Stimulated activated CD8-positive, alpha-beta memory T cell treated with anti-CD3 and anti-CD28 coated beads, Interleukin-12 subunit alpha, Interleukin-12 subunit beta, amount 100 ng/mL, for 24 hours (primary cell): ENCODE measurements at regions not wholly inside any gene's neighbourhood (a gene's known extent, or its start where the extent isn't known, plus 50 kb on each side); places are given as distances from the start of the nearest gene placed in this dataset.
"Not testable (repeated sequence)": the region's sequence is repeated elsewhere in the genome, so short reads cannot be mapped to it uniquely, and the experiment has no call there.

Source experiments
- DNase-seq: peaks from one replicate; pipeline ENCODE4 v3.0.0-alpha.2; 2020; ENCODE audit errors: extremely low read depth

GRCh38 chr9:90053027-90053426 lies 448.2 kb downstream of the GADD45G start:
- DNase-seq: no peak

- no peak for DNase-seq
Measured at GRCh38 chr9:90054810-90055209, 450.0 kb downstream of the GADD45G start.

GRCh38 chr9:90055226-90055625 lies 450.4 kb downstream of the GADD45G start:
- DNase-seq: no peak

GRCh38 chr9:90057361-90057760 lies 452.5 kb downstream of the GADD45G start:
- DNase-seq: no peak

GRCh38 chr9:90058182-90058763 lies 453.5 kb downstream of the GADD45G start:
- no peak for DNase-seq

GRCh38 chr9:90059436-90059835 lies 454.6 kb downstream of the GADD45G start:
- no peak for DNase-seq

GRCh38 chr9:90060256-90060655 lies 455.4 kb downstream of the GADD45G start:
- no peak for DNase-seq

GRCh38 chr9:90061187-90061586 lies 456.4 kb downstream of the GADD45G start:
- no peak for DNase-seq

GRCh38 chr9:90062982-90063381 lies 458.2 kb downstream of the GADD45G start:
- DNase-seq: no peak

GRCh38 chr9:90064248-90064647 lies 459.4 kb downstream of the GADD45G start:
- no peak for DNase-seq

GRCh38 chr9:90064971-90065370 lies 460.2 kb downstream of the GADD45G start:
- no peak for DNase-seq

GRCh38 chr9:90065851-90066250 lies 461.0 kb downstream of the GADD45G start:
- no peak for DNase-seq

- no peak for DNase-seq
Measured at GRCh38 chr9:90069085-90069484, 464.3 kb downstream of the GADD45G start.

GRCh38 chr9:90070056-90070455 lies 465.2 kb downstream of the GADD45G start:
- DNase-seq: no peak

GRCh38 chr9:90070469-90070868 lies 465.7 kb downstream of the GADD45G start:
- no peak for DNase-seq

GRCh38 chr9:90070931-90071660 lies 466.3 kb downstream of the GADD45G start:
- no peak for DNase-seq

- DNase-seq: no peak
Measured at GRCh38 chr9:90073186-90073945, 468.6 kb downstream of the GADD45G start.

- no peak for DNase-seq
Measured at GRCh38 chr9:90074316-90074962, 469.6 kb downstream of the GADD45G start.

- DNase-seq: not testable (repeated sequence)
Measured at GRCh38 chr9:90077598-90077997, 472.8 kb downstream of the GADD45G start.

- DNase-seq: no peak
Measured at GRCh38 chr9:90078988-90079421, 474.2 kb downstream of the GADD45G start.

- DNase-seq: no peak
Measured at GRCh38 chr9:90085633-90086032, 480.8 kb downstream of the GADD45G start.

- no peak for DNase-seq
Measured at GRCh38 chr9:90086101-90086511, 481.3 kb downstream of the GADD45G start.
